Naive B cell (primary cell): ENCODE measurements at regions not wholly inside any gene's neighbourhood (a gene's known extent, or its start where the extent isn't known, plus 50 kb on each side); places are given as distances from the start of the nearest gene placed in this dataset.
A peak's percentile ranks its signal among the peaks of the same experiment; 100 is the strongest.

ENCODE experiments used
- ATAC-seq, 2 donors: fragments of 150-1000 bp; cut with Tn5 transposase; 2 replicates each; pipeline ENCODE4 v1.10.0; 2021; ENCODE audit warnings: low read depth in 2 of 2, mild to moderate bottlenecking in 2 of 2, moderate library complexity in 2 of 2
- DNase-seq: peaks from one replicate; pipeline ENCODE4 v3.0.0; 2022
- H3K27ac Mint-ChIP-seq, 6 donors: one replicate each; pipeline ENCODE4 v1.8.0; 2020 to 2022; ENCODE audit warnings: mild to moderate bottlenecking in 6 of 6, mixed read lengths in 6 of 6, moderate library complexity in 5 of 6, inconsistent platforms in 2 of 6
- H3K27me3 Mint-ChIP-seq, 3 donors: one replicate each; pipeline ENCODE4 v1.8.0; 2021 to 2022; ENCODE audit warnings: mixed read lengths in 3 of 3, mild to moderate bottlenecking in 1 of 3
- H3K36me3 Mint-ChIP-seq, 2 donors: one replicate each; pipeline ENCODE4 v1.8.0; 2020 to 2022; ENCODE audit warnings: mixed read lengths in 2 of 2, inconsistent platforms in 1 of 2, mild to moderate bottlenecking in 1 of 2
- H3K4me1 Mint-ChIP-seq, 3 donors: one replicate each; pipeline ENCODE4 v1.8.0; 2020 to 2022; ENCODE audit warnings: mixed read lengths in 3 of 3, inconsistent platforms in 1 of 3, mild to moderate bottlenecking in 1 of 3, moderate library complexity in 1 of 3
- H3K4me3 Mint-ChIP-seq, 8 donors: one replicate each; pipeline ENCODE4 v1.8.0; 2020 to 2022; ENCODE audit warnings: mild to moderate bottlenecking in 8 of 8, mixed read lengths in 8 of 8, moderate library complexity in 8 of 8, inconsistent platforms in 2 of 8
- H3K9me3 Mint-ChIP-seq, 7 donors: one replicate each; pipeline ENCODE4 v1.8.0; 2020 to 2022; ENCODE audit warnings: mixed read lengths in 7 of 7, mild to moderate bottlenecking in 5 of 7, inconsistent platforms in 2 of 7, moderate library complexity in 1 of 7

- no peaks in the 10 kb centered on the region for H3K4me1 Mint-ChIP-seq
- ATAC-seq (no peak), DNase-seq (no peak)
- H3K36me3 Mint-ChIP-seq: no peaks in the 10 kb centered on the region
- peaks cover 0 to 10% (median 3%) of the 10 kb centered on the region in 7 donors for H3K9me3 Mint-ChIP-seq
- no peak overlapping the region for H3K27ac Mint-ChIP-seq
- H3K27me3 Mint-ChIP-seq: peaks cover 6 to 13% (median 10%) of the 10 kb centered on the region in 3 donors
- H3K4me3 Mint-ChIP-seq: no peak overlapping the region
These were observed 963.5 kb upstream of the SLC35B3 start for GRCh38 chr6:9398767-9399373.

- H3K27me3 Mint-ChIP-seq: peaks cover 6 to 13% (median 10%) of the 10 kb centered on the region in 3 donors
- peak overlapping the region in 1 of 6 donors; percentile 57 for H3K27ac Mint-ChIP-seq
- no peak for ATAC-seq
- no peak for DNase-seq
- H3K4me1 Mint-ChIP-seq: no peaks in the 10 kb centered on the region
- H3K4me3 Mint-ChIP-seq: no peak overlapping the region
- H3K36me3 Mint-ChIP-seq: no peaks in the 10 kb centered on the region
- peaks cover 0 to 10% (median 3%) of the 10 kb centered on the region in 7 donors for H3K9me3 Mint-ChIP-seq
These were observed 962.9 kb upstream of the SLC35B3 start for GRCh38 chr6:9398071-9398766.

GRCh38 chr6:9388596-9388995 is 953.3 kb upstream of the SLC35B3 start:
- Mint-ChIP-seq H3K36me3 (no peaks in the 10 kb centered on the region), H3K4me3 (no peak overlapping the region), H3K4me1 (no peaks in the 10 kb centered on the region), H3K27ac (no peak overlapping the region), H3K9me3 (peaks cover 0 to 11% (median 0%) of the 10 kb centered on the region in 7 donors), H3K27me3 (no peaks in the 10 kb centered on the region)
- no peak for DNase-seq
- no peak for ATAC-seq

- no peak overlapping the region for H3K4me3 Mint-ChIP-seq
- ATAC-seq (no peak), DNase-seq (no peak)
- no peaks in the 10 kb centered on the region for H3K4me1 Mint-ChIP-seq
- H3K27ac Mint-ChIP-seq: no peak overlapping the region
- no peaks in the 10 kb centered on the region for H3K27me3 Mint-ChIP-seq
- H3K9me3 Mint-ChIP-seq: peaks cover 0 to 8% (median 0%) of the 10 kb centered on the region in 7 donors
- H3K36me3 Mint-ChIP-seq: no peaks in the 10 kb centered on the region
These were observed 945.2 kb upstream of the SLC35B3 start for GRCh38 chr6:9380568-9380967.

GRCh38 chr6:9373308-9373707 is 938.0 kb upstream of the SLC35B3 start:
- DNase-seq (no peak), ATAC-seq (no peak)
- Mint-ChIP-seq H3K4me3 (no peak overlapping the region), H3K9me3 (peaks cover 0 to 7% (median 2%) of the 10 kb centered on the region in 7 donors), H3K27ac (no peak overlapping the region), H3K27me3 (no peaks in the 10 kb centered on the region), H3K4me1 (no peaks in the 10 kb centered on the region), H3K36me3 (no peaks in the 10 kb centered on the region)

GRCh38 chr6:9370480-9370879 is 935.1 kb upstream of the SLC35B3 start:
- Mint-ChIP-seq H3K27ac (no peak overlapping the region), H3K36me3 (no peaks in the 10 kb centered on the region), H3K4me1 (no peaks in the 10 kb centered on the region), H3K27me3 (no peaks in the 10 kb centered on the region), H3K4me3 (no peak overlapping the region), H3K9me3 (peaks cover 0 to 6% (median 2%) of the 10 kb centered on the region in 7 donors)
- ATAC-seq (no peak), DNase-seq (no peak)

GRCh38 chr6:9365378-9365777 is 930.0 kb upstream of the SLC35B3 start:
- ATAC-seq (no peak), DNase-seq (no peak)
- peaks cover 0 to 22% (median 6%) of the 10 kb centered on the region in 7 donors for H3K9me3 Mint-ChIP-seq
- H3K27me3 Mint-ChIP-seq: no peaks in the 10 kb centered on the region
- no peaks in the 10 kb centered on the region for H3K36me3 Mint-ChIP-seq
- H3K4me3 Mint-ChIP-seq: no peak overlapping the region
- H3K27ac Mint-ChIP-seq: no peak overlapping the region
- no peaks in the 10 kb centered on the region for H3K4me1 Mint-ChIP-seq

GRCh38 chr6:9361749-9362148 is 926.4 kb upstream of the SLC35B3 start:
- Mint-ChIP-seq H3K9me3 (peaks cover 3 to 34% (median 8%) of the 10 kb centered on the region in 7 donors), H3K27ac (no peak overlapping the region), H3K27me3 (no peaks in the 10 kb centered on the region), H3K36me3 (no peaks in the 10 kb centered on the region), H3K4me1 (no peaks in the 10 kb centered on the region), H3K4me3 (no peak overlapping the region)
- DNase-seq: no peak
- ATAC-seq: no peak

GRCh38 chr6:9360881-9361280 is 925.5 kb upstream of the SLC35B3 start:
- DNase-seq (no peak), ATAC-seq (no peak)
- H3K36me3 Mint-ChIP-seq: no peaks in the 10 kb centered on the region
- H3K27me3 Mint-ChIP-seq: no peaks in the 10 kb centered on the region
- H3K9me3 Mint-ChIP-seq: peaks cover 3 to 36% (median 8%) of the 10 kb centered on the region in 7 donors
- H3K4me3 Mint-ChIP-seq: no peak overlapping the region
- no peak overlapping the region for H3K27ac Mint-ChIP-seq
- no peaks in the 10 kb centered on the region for H3K4me1 Mint-ChIP-seq

- Mint-ChIP-seq H3K4me3 (no peak overlapping the region), H3K27ac (no peak overlapping the region), H3K9me3 (peaks cover 0 to 5% (median 2%) of the 10 kb centered on the region in 7 donors), H3K36me3 (no peaks in the 10 kb centered on the region), H3K4me1 (no peaks in the 10 kb centered on the region), H3K27me3 (no peaks in the 10 kb centered on the region)
- ATAC-seq: no peak
- no peak for DNase-seq
These were observed 912.3 kb upstream of the SLC35B3 start for GRCh38 chr6:9347608-9348007.

- Mint-ChIP-seq H3K36me3 (no peaks in the 10 kb centered on the region), H3K27me3 (no peaks in the 10 kb centered on the region), H3K4me1 (no peaks in the 10 kb centered on the region), H3K4me3 (no peak overlapping the region), H3K9me3 (peaks cover 0 to 3% (median 2%) of the 10 kb centered on the region in 7 donors), H3K27ac (no peak overlapping the region)
- ATAC-seq (no peak), DNase-seq (no peak)
These were observed 911.6 kb upstream of the SLC35B3 start for GRCh38 chr6:9346923-9347322.

GRCh38 chr6:9335431-9335830 is 900.1 kb upstream of the SLC35B3 start:
- H3K4me3 Mint-ChIP-seq: no peak overlapping the region
- no peaks in the 10 kb centered on the region for H3K27me3 Mint-ChIP-seq
- H3K4me1 Mint-ChIP-seq: no peaks in the 10 kb centered on the region
- DNase-seq: no peak
- no peak for ATAC-seq
- peaks cover 0 to 5% (median 2%) of the 10 kb centered on the region in 7 donors for H3K9me3 Mint-ChIP-seq
- no peaks in the 10 kb centered on the region for H3K36me3 Mint-ChIP-seq
- no peak overlapping the region for H3K27ac Mint-ChIP-seq

- no peaks in the 10 kb centered on the region for H3K36me3 Mint-ChIP-seq
- H3K9me3 Mint-ChIP-seq: peaks cover 0 to 6% (median 2%) of the 10 kb centered on the region in 7 donors
- no peak for DNase-seq
- no peaks in the 10 kb centered on the region for H3K4me1 Mint-ChIP-seq
- H3K27me3 Mint-ChIP-seq: no peaks in the 10 kb centered on the region
- ATAC-seq: no peak
- no peak overlapping the region for H3K4me3 Mint-ChIP-seq
- no peak overlapping the region for H3K27ac Mint-ChIP-seq
These were observed 899.6 kb upstream of the SLC35B3 start for GRCh38 chr6:9334979-9335378.

- H3K27ac Mint-ChIP-seq: no peak overlapping the region
These were observed 897.0 kb upstream of the SLC35B3 start for GRCh38 chr6:9332241-9332780.

More at GRCh38 chr6:9332241-9332780, 897.0 kb upstream of the SLC35B3 start:
- DNase-seq (no peak), ATAC-seq (no peak)
- Mint-ChIP-seq H3K36me3 (no peaks in the 10 kb centered on the region), H3K4me3 (no peak overlapping the region), H3K27me3 (no peaks in the 10 kb centered on the region), H3K9me3 (peaks cover 0 to 15% (median 6%) of the 10 kb centered on the region in 7 donors), H3K4me1 (no peaks in the 10 kb centered on the region)
